ENCODE measurements at regions not wholly inside any gene's neighbourhood (a gene's known extent, or its start where the extent isn't known, plus 50 kb on each side); places are given as distances from the start of the nearest gene placed in this dataset.
"Not testable (repeated sequence)": the region's sequence is repeated elsewhere in the genome, so short reads cannot be mapped to it uniquely, and the experiment has no call there.

DNA sequence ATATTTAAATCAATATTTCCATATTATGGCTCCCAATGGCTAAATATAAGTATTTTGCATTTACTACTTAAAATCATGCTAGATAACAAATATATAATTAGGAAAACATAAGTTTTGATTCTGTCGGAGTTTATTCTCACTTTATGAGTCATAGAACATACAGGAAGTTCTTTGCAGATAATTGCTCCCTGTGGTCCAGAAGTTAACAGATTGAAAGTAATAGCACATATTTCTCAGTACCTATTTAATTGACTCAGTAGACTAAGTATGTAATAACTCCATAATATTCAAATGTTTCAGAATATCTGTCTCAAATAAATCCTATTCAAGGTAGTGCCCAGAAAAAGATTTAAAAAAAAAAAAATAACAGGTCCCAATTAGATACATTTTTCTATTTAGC, 806.0 kb upstream of the ATXN7L3B start:
- H3K4me2 ChIP-seq = no peak overlapping the region

DNA sequence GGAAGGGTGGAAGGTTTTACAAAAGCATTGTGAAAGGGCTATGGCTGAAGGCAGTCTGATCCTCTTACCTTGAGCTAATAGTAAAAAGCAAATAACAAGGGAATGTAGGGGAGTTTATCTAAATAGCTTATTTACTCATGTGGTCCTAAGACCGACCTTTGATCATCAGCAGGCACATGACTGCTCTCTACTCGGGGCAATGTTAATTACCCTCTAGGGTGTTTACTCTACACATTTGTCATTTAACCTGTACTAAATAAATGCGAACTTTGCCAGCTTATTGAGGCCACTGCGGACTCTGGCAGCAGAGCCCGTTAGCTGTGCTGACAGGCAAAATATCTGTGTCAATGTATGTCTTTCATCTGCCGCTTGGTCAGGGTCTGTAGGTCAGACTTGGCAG, 768.3 kb upstream of the ATXN7L3B start:
- Histone ChIP-seq H3K9me3 (peaks cover 9% of the 10 kb centered on the region; the same call in 1 of the 2 replicates), H3K4me1 (no peaks in the 10 kb centered on the region), H3K27ac (no peak overlapping the region), H3K4me2 (no peak overlapping the region), H4K20me1 (no peaks in the 10 kb centered on the region), H3K4me3 (no peak overlapping the region), H3K9ac (no peak overlapping the region), H3K27me3 (no peaks in the 10 kb centered on the region), H3K36me3 (no peaks in the 10 kb centered on the region)
- TF ChIP-seq Cebpa-rat (IDR thresholded peaks at IDR 0.05) = no peak

More for the DNA sequence above, 806.0 kb upstream of the ATXN7L3B start:
- Histone ChIP-seq H3K9ac (no peak overlapping the region), H3K4me1 (no peaks in the 10 kb centered on the region), H4K20me1 (no peaks in the 10 kb centered on the region), H3K36me3 (no peaks in the 10 kb centered on the region), H3K9me3 (no peaks in the 10 kb centered on the region), H3K27me3 (no peaks in the 10 kb centered on the region), H3K27ac (no peak overlapping the region), H3K4me3 (no peak overlapping the region)
- TF ChIP-seq Cebpa-rat (IDR thresholded peaks at IDR 0.05) = no peak

DNA sequence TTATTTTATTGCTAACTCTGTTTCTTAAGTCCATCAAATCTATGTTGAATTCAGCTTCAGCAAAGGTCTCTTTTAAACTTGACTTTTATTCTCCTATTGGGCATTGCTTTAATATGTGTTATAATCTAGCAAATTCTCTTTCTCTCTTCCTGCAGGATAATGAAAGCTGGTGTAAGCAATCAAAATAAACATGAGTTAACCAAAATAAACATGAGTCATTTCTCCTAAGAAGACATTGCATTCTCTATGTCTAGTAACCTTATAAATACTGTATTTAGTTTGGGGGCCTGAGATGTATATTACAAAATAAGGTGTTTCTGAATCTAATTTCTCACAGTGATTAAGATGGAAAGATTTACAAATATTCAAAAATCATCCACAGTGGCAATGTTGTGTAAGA, 739.1 kb upstream of the ATXN7L3B start:
- H3K4me1 ChIP-seq = no peaks in the 10 kb centered on the region
- no peak for TF ChIP-seq Cebpa-rat (IDR thresholded peaks at IDR 0.05)
- H4K20me1 ChIP-seq = no peaks in the 10 kb centered on the region
- H3K4me3 ChIP-seq = no peak overlapping the region
- H3K27ac ChIP-seq = no peak overlapping the region
- peaks cover 22% of the 10 kb centered on the region for H3K9me3 ChIP-seq
- H3K4me2 ChIP-seq = no peak overlapping the region
- H3K36me3 ChIP-seq = no peaks in the 10 kb centered on the region
- no peak overlapping the region for H3K9ac ChIP-seq
- no peaks in the 10 kb centered on the region for H3K27me3 ChIP-seq

DNA sequence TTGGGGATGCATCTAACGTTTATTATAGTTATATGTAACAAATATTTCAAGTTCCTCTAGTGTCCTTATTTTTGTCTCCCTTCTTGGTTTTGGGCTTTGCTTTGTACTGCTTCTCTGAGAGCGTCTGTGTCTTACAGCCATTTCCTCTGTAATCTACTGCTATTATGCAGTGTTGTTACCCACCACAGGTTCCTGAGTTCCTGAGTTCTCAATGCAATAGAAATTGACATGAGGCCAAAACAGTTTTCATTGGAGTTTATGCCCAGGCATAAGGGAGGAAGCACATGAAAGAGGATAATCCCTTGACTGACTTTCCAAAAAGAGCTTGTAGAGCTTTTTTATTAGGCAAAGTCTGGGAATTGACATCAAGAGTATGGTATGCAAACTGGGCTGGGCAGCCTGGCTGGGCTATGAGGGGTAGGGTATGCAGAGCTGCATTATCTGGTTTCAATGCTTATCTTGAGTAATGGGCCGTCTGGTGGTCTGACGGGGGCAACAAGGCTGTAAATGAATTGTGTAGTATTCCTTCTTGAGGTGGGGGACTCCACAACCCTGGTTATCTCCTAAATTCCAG, 722.5 kb upstream of the ATXN7L3B start:
- H3K9ac ChIP-seq = no peak overlapping the region
- no peak overlapping the region for H3K4me2 ChIP-seq
- no peaks in the 10 kb centered on the region for H3K9me3 ChIP-seq
- H3K36me3 ChIP-seq = no peaks in the 10 kb centered on the region
- no peak overlapping the region for H3K4me3 ChIP-seq
- H3K27me3 ChIP-seq = no peaks in the 10 kb centered on the region
- no peaks in the 10 kb centered on the region for H3K4me1 ChIP-seq
- no peaks in the 10 kb centered on the region for H4K20me1 ChIP-seq
- TF ChIP-seq Cebpa-rat (IDR thresholded peaks at IDR 0.05) = no peak
- no peak overlapping the region for H3K27ac ChIP-seq

DNA sequence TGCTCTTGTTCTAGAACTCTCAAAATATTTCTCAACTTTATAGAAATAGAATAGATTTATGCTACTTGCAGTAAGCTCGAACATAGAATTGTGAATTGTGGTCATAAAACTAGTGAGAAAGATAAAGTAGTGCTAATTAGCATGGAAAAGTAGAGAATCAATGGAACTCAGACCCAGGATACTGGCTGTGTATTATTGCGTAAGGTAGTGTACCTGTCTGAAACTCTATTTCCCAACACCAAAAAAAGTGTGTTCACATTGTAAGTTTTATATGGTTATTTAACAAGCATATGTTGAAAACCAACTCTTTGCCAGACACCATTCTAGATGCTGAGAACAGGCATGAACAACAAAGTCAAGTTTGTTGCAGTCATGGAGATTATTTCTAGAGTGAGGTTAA, 720.5 kb upstream of the ATXN7L3B start:
- Histone ChIP-seq H3K27ac (no peak overlapping the region), H3K9ac (no peak overlapping the region), H3K27me3 (no peaks in the 10 kb centered on the region), H3K4me1 (no peaks in the 10 kb centered on the region), H3K4me2 (no peak overlapping the region), H3K4me3 (no peak overlapping the region), H3K36me3 (no peaks in the 10 kb centered on the region), H4K20me1 (no peaks in the 10 kb centered on the region), H3K9me3 (peaks cover 13% of the 10 kb centered on the region)
- TF ChIP-seq Cebpa-rat (IDR thresholded peaks at IDR 0.05) = no peak; the same call in 1 of the 2 replicates

DNA sequence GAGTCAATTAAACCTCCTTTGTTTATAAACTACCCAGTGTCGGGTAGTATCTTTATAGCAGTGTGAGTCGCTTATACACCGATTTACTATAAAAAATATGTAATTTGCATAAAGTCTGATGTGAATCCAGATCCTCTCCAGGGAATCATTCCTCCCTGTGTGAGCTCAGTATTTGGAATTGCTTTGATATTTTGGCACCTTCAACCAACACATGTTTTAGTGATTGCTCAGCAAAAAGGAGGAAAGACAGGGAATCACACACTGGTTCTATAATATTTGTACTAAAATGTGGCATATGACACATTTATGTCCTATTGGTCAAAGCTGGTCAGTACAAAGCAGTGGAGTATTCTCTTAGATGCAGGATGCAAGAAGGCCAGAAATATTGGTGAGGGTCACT, 703.9 kb upstream of the ATXN7L3B start:
- Histone ChIP-seq H3K9me3 (no peaks in the 10 kb centered on the region), H3K4me1 (no peaks in the 10 kb centered on the region), H3K4me2 (no peak overlapping the region), H4K20me1 (no peaks in the 10 kb centered on the region), H3K27me3 (no peaks in the 10 kb centered on the region), H3K36me3 (no peaks in the 10 kb centered on the region), H3K27ac (no peak overlapping the region), H3K9ac (no peak overlapping the region), H3K4me3 (no peak overlapping the region)
- TF ChIP-seq Cebpa-rat (IDR thresholded peaks at IDR 0.05) = no peak

DNA sequence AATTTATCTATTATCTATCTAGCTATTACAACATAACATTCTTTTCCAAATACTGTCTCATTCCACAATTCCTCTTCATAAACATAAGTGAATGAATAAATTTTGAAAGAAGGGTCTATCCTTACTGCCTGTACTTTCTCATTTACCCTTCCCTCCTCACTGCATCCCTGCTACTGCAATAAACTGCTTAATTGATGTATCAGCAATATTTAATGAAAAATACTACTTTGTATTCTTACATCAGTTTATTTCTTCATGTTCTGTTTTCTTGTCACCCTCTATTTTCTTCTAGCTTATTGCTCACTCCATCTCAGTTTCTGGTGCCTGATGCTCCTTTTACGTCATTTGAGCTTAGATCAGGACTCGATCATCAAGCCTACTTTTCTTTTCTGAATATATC, 695.7 kb upstream of the ATXN7L3B start:
- no peak for TF ChIP-seq Cebpa-rat (IDR thresholded peaks at IDR 0.05)
- H3K36me3 ChIP-seq = no peaks in the 10 kb centered on the region
- H3K4me3 ChIP-seq = no peak overlapping the region
- no peak overlapping the region for H3K27ac ChIP-seq
- H4K20me1 ChIP-seq = no peaks in the 10 kb centered on the region
- no peaks in the 10 kb centered on the region for H3K4me1 ChIP-seq
- H3K4me2 ChIP-seq = no peak overlapping the region
- no peaks in the 10 kb centered on the region for H3K27me3 ChIP-seq
- no peak overlapping the region for H3K9ac ChIP-seq
- H3K9me3 ChIP-seq = no peaks in the 10 kb centered on the region

DNA sequence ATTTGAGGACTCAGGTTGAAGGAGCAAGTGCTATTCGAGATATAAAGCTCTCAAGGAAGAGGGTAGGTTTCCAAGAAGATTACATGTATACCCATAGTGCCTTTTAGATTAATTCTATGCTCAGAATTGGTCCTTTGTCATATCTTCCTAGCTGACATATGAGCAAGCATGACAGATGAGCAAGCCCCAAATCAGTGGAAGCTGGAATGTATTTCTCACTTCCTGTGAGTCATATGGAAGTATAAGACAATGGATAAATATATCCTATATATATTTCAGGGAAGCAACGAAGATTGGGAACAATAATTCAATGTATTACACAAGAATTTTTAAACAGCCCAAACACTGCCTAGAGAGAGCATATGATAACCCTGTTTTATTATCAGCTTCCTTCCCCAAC, 674.1 kb upstream of the ATXN7L3B start:
- Histone ChIP-seq H3K36me3 (no peaks in the 10 kb centered on the region), H3K4me3 (no peak overlapping the region), H3K27me3 (no peaks in the 10 kb centered on the region), H3K4me2 (no peak overlapping the region), H3K9ac (no peak overlapping the region), H4K20me1 (no peaks in the 10 kb centered on the region), H3K27ac (no peak overlapping the region), H3K4me1 (no peaks in the 10 kb centered on the region), H3K9me3 (no peaks in the 10 kb centered on the region)
- TF ChIP-seq Cebpa-rat (IDR thresholded peaks at IDR 0.05) = no peak

DNA sequence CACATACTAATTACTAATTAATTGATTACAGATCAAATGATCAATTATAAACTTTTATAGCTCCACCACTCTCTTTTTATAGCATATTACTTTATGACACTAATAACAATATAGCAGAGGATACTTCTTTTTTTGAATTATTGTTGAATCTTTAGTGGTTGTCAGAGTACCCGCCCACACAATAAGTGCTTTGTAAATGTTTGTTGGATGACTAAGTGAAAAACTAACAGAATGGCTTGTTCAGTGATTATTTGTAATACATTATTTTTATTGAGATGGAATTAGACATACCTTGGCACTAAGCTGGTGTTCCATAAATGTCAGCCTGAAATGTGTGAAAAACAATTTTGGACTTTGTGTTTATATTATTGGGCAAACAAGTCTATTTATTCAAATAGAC, 670.5 kb upstream of the ATXN7L3B start:
- Histone ChIP-seq H3K36me3 (no peaks in the 10 kb centered on the region), H3K4me3 (no peak overlapping the region), H3K9ac (no peak overlapping the region), H3K27me3 (no peaks in the 10 kb centered on the region), H3K27ac (no peak overlapping the region), H3K9me3 (no peaks in the 10 kb centered on the region), H3K4me1 (no peaks in the 10 kb centered on the region), H4K20me1 (no peaks in the 10 kb centered on the region), H3K4me2 (no peak overlapping the region)
- no peak for TF ChIP-seq Cebpa-rat (IDR thresholded peaks at IDR 0.05)

DNA sequence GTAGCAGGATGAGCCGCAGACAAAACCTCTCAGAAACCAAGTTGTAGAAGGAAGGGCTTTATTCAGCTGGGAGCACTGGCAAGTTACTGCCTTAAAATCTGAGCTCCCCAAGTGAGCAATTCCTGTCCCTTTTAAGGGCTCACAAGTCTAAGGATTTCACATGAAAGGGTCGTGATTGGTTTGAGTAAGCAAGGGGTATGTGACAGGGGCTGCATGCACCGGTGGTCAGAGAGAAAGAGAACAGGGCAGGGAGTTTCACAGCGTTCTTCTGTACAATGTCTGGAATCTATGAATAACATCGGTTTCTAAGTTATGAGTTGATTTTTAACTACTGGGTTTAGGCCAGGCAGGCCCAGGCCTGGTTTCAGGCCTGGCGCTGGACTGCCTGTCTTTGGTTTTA, 660.3 kb upstream of the ATXN7L3B start:
- not testable (repeated sequence) for H4K20me1 ChIP-seq, H3K9me3 ChIP-seq, H3K36me3 ChIP-seq, H3K4me1 ChIP-seq, H3K4me3 ChIP-seq, H3K4me2 ChIP-seq, H3K27me3 ChIP-seq, H3K27ac ChIP-seq, H3K9ac ChIP-seq

DNA sequence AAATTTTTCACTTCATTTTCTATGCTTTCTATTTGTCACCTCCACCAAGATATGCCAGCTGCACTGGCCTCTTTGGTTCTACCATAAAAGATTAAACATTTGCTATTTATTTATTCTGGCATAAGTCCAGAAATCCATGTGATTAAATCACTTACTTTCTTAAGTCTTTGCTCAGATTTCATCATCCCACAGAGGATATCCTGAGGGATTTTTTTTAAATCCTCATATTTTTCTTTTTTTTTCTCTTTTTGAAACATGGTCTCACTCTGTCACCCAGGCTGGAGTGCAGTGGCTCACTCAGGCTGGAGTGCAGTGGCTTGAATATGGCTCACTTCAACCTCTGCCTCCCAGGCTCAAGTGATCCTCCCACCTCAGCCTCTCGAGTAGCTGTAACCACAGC, 645.4 kb upstream of the ATXN7L3B start:
- no peak for TF ChIP-seq Cebpa-rat (IDR thresholded peaks at IDR 0.05)
- no peak overlapping the region for H3K27ac ChIP-seq

More for the DNA sequence above, 645.4 kb upstream of the ATXN7L3B start:
- no peak overlapping the region for H3K4me2 ChIP-seq
- H3K36me3 ChIP-seq = no peaks in the 10 kb centered on the region
- H3K4me1 ChIP-seq = no peaks in the 10 kb centered on the region
- no peaks in the 10 kb centered on the region for H3K9me3 ChIP-seq
- no peak overlapping the region for H3K4me3 ChIP-seq
- H3K9ac ChIP-seq = no peak overlapping the region
- no peaks in the 10 kb centered on the region for H3K27me3 ChIP-seq
- H4K20me1 ChIP-seq = no peaks in the 10 kb centered on the region
